NCI-H2196 treated with DMSO at 0.1 percent for 48 hours (cell line): ENCODE measurements at regions not wholly inside any gene's neighbourhood (a gene's known extent, or its start where the extent isn't known, plus 50 kb on each side); places are given as distances from the start of the nearest gene placed in this dataset.

Experiments used
- DNase-seq: peaks from one replicate; lab custom pipeline; 2025; ENCODE audit not compliant: unreplicated experiment; lab: John Stamatoyannopoulos, UW

- no peak for DNase-seq
These were observed 87.7 kb downstream of the DCK start for GRCh38 chr4:71081192-71081591.

- DNase-seq, result no peak
These were observed 100.3 kb downstream of the DCK start for GRCh38 chr4:71093745-71094144.

GRCh38 chr4:71094201-71094600 is 100.8 kb downstream of the DCK start:
- no peak for DNase-seq

GRCh38 chr4:71095141-71095540 is 101.7 kb downstream of the DCK start:
- DNase-seq, result no peak

GRCh38 chr4:71095545-71095944 is 102.1 kb downstream of the DCK start:
- DNase-seq, result no peak

GRCh38 chr4:71107726-71108125 is 114.3 kb downstream of the DCK start:
- DNase-seq, result no peak

- peak; percentile 27 for DNase-seq
These were observed 117.0 kb downstream of the DCK start for GRCh38 chr4:71110499-71110898.

- peak; percentile 27 for DNase-seq
These were observed 117.7 kb downstream of the DCK start for GRCh38 chr4:71111133-71111532.

GRCh38 chr4:71113294-71113693 is 119.8 kb downstream of the DCK start:
- no peak for DNase-seq

- DNase-seq, result no peak
These were observed 127.5 kb downstream of the DCK start for GRCh38 chr4:71120831-71121524.

- no peak for DNase-seq
These were observed 130.5 kb downstream of the DCK start for GRCh38 chr4:71123951-71124350.

GRCh38 chr4:71125137-71125536 is 131.7 kb downstream of the DCK start:
- no peak for DNase-seq

- DNase-seq, result no peak
These were observed 133.3 kb downstream of the DCK start for GRCh38 chr4:71126719-71127118.

GRCh38 chr4:71130827-71131603 is 137.6 kb downstream of the DCK start:
- DNase-seq, result no peak

- no peak for DNase-seq
These were observed 139.0 kb downstream of the DCK start for GRCh38 chr4:71132486-71132885.

GRCh38 chr4:71133491-71133890 is 140.0 kb downstream of the DCK start:
- DNase-seq, result no peak

GRCh38 chr4:71136071-71136470 is 142.6 kb downstream of the DCK start:
- no peak for DNase-seq

GRCh38 chr4:71138007-71138615 is 144.7 kb downstream of the DCK start:
- no peak for DNase-seq

GRCh38 chr4:71140563-71140962 is 147.1 kb downstream of the DCK start:
- no peak for DNase-seq

- DNase-seq, result no peak
These were observed 147.7 kb downstream of the DCK start for GRCh38 chr4:71141125-71141524.

- DNase-seq, result no peak
These were observed 153.8 kb downstream of the DCK start for GRCh38 chr4:71147261-71147660.

- DNase-seq, result no peak
These were observed 155.1 kb downstream of the DCK start for GRCh38 chr4:71148545-71148944.
